GM23248 (cell line): ENCODE measurements at regions not wholly inside any gene's neighbourhood (a gene's known extent, or its start where the extent isn't known, plus 50 kb on each side); places are given as distances from the start of the nearest gene placed in this dataset.

ENCODE experiments used
- EZH2 ChIP-seq: fragments of 200-600 bp; sonication (generic); IDR thresholded peaks from 2 replicates; pipeline ENCODE4 v1.6.1; 2018; ENCODE audit warnings: antibody characterized with exemption, mild to moderate bottlenecking; ENCODE audit not compliant: insufficient read depth, poor library complexity, severe bottlenecking
- EZH2phosphoT487 ChIP-seq: fragments of 200-600 bp; sonication (generic); IDR thresholded peaks from 2 replicates; pipeline ENCODE4 v1.6.1; 2018; ENCODE audit warnings: antibody characterized with exemption, moderate library complexity, mild to moderate bottlenecking, low read depth; ENCODE audit not compliant: insufficient read depth

- TF ChIP-seq EZH2 (no peak), EZH2phosphoT487 (no peak)
Measured at GRCh38 chr6:112579601-112580000, 232.5 kb downstream of the RFPL4B start.
